Epidermal melanocyte (primary cell): ENCODE measurements at regions not wholly inside any gene's neighbourhood (a gene's known extent, or its start where the extent isn't known, plus 50 kb on each side); places are given as distances from the start of the nearest gene placed in this dataset.
"Not testable (repeated sequence)": the region's sequence is repeated elsewhere in the genome, so short reads cannot be mapped to it uniquely, and the experiment has no call there.

Experiments used
- DNase-seq: peaks from one replicate; pipeline ENCODE4 v3.0.0; 2011; ENCODE audit warnings: low spot score; ENCODE audit not compliant: insufficient read length

GRCh38 chr1:4476394-4476793 lies 178.0 kb upstream of the AJAP1 start:
- no peak for DNase-seq

GRCh38 chr1:4481451-4481850 lies 173.0 kb upstream of the AJAP1 start:
- DNase-seq, result no peak

GRCh38 chr1:4482526-4482925 lies 171.9 kb upstream of the AJAP1 start:
- DNase-seq, result no peak

- no peak for DNase-seq
Measured at GRCh38 chr1:4483021-4483625, 171.3 kb upstream of the AJAP1 start.

GRCh38 chr1:4485398-4485797 lies 169.0 kb upstream of the AJAP1 start:
- DNase-seq, result no peak

GRCh38 chr1:4485878-4486277 lies 168.5 kb upstream of the AJAP1 start:
- no peak for DNase-seq

- DNase-seq, result no peak
Measured at GRCh38 chr1:4486408-4487120, 167.8 kb upstream of the AJAP1 start.

- no peak for DNase-seq
Measured at GRCh38 chr1:4488018-4488417, 166.4 kb upstream of the AJAP1 start.

GRCh38 chr1:4489486-4489885 lies 164.9 kb upstream of the AJAP1 start:
- DNase-seq, result no peak

- not testable (repeated sequence) for DNase-seq
Measured at GRCh38 chr1:4489992-4490391, 164.4 kb upstream of the AJAP1 start.

- no peak for DNase-seq
Measured at GRCh38 chr1:4494027-4494426, 160.4 kb upstream of the AJAP1 start.

GRCh38 chr1:4494558-4494957 lies 159.9 kb upstream of the AJAP1 start:
- DNase-seq, result no peak

- no peak for DNase-seq
Measured at GRCh38 chr1:4495809-4496208, 158.6 kb upstream of the AJAP1 start.

GRCh38 chr1:4500441-4500840 lies 154.0 kb upstream of the AJAP1 start:
- DNase-seq, result no peak

- DNase-seq, result no peak
Measured at GRCh38 chr1:4506591-4506990, 147.8 kb upstream of the AJAP1 start.

GRCh38 chr1:4509206-4509605 lies 145.2 kb upstream of the AJAP1 start:
- DNase-seq, result no peak

GRCh38 chr1:4510276-4510691 lies 144.1 kb upstream of the AJAP1 start:
- DNase-seq, result no peak

GRCh38 chr1:4511374-4511773 lies 143.0 kb upstream of the AJAP1 start:
- DNase-seq, result no peak

- DNase-seq, result no peak
Measured at GRCh38 chr1:4512636-4513035, 141.8 kb upstream of the AJAP1 start.

- DNase-seq, result no peak
Measured at GRCh38 chr1:4513685-4514084, 140.7 kb upstream of the AJAP1 start.

GRCh38 chr1:4515727-4516289 lies 138.6 kb upstream of the AJAP1 start:
- DNase-seq, result no peak

- DNase-seq, result no peak
Measured at GRCh38 chr1:4516596-4516995, 137.8 kb upstream of the AJAP1 start.
